IMR-90 (cell line): ENCODE measurements at regions not wholly inside any gene's neighbourhood (a gene's known extent, or its start where the extent isn't known, plus 50 kb on each side); places are given as distances from the start of the nearest gene placed in this dataset.

Source experiments
- ATAC-seq: fragments of 200-7000 bp; cut with Tn5 transposase; 2 replicates; pipeline ENCODE4 v1.9.1; 2020; ENCODE audit warnings: low read depth, mild to moderate bottlenecking, moderate library complexity
- BruUV-seq: library from RNA; stranded (reverse); fragments of 400-500 nt; replicated peaks from 2 replicates; lab custom pipeline; 2021; lab: Mats Ljungman, UMichigan
- CTCF ChIA-PET: fragments of 300-600 bp; formaldehyde crosslinking; extraction: SDS; loops from one replicate; lab custom pipeline; 2021; ENCODE audit warnings: antibody characterized with exemption; lab: Yijun Ruan, JAX
- POLR2A ChIA-PET: fragments of 300-600 bp; sonication (Branson Sonifier 250); formaldehyde crosslinking; loops from one replicate; lab custom pipeline; 2022; ENCODE audit warnings: antibody characterized with exemption; ENCODE audit not compliant: unreplicated experiment; lab: Charles Lee
- DNase-seq: peaks from one replicate; pipeline ENCODE4 v3.0.0; 2013
- H2AFZ ChIP-seq: replicated peaks from 2 replicates; pipeline ENCODE3; 2013; ENCODE audit warnings: low read length, mild to moderate bottlenecking; ENCODE audit not compliant: poor library complexity
- H2AK5ac ChIP-seq: 2 replicates; pipeline ENCODE4 v1.6.1; 2013; ENCODE audit warnings: low read depth, low read length, inconsistent platforms
- H2AK9ac ChIP-seq: replicated peaks from 2 replicates; pipeline ENCODE3; 2013; ENCODE audit warnings: mild to moderate bottlenecking, low read depth, low read length, moderate library complexity; ENCODE audit not compliant: poor library complexity
- H2BK120ac ChIP-seq: 2 replicates; pipeline ENCODE4 v1.6.1; 2013; ENCODE audit warnings: low read depth, low read length, inconsistent platforms
- H2BK15ac ChIP-seq: 3 replicates; pipeline ENCODE4 v1.6.1; 2013; ENCODE audit warnings: low read depth, low read length, inconsistent platforms
- H2BK20ac ChIP-seq: 2 replicates; pipeline ENCODE4 v1.6.1; 2013; ENCODE audit warnings: low read depth, mild to moderate bottlenecking, inconsistent platforms, low read length, moderate library complexity
- H2BK5ac ChIP-seq: 2 replicates; pipeline ENCODE4 v1.6.1; 2013; ENCODE audit warnings: mild to moderate bottlenecking, low read depth, low read length, inconsistent platforms; ENCODE audit not compliant: poor library complexity, severe bottlenecking
- H3K14ac ChIP-seq: replicated peaks from 2 replicates; pipeline ENCODE4 v1.6.1; 2013; ENCODE audit warnings: low read depth, low read length, inconsistent platforms
- H3K18ac ChIP-seq: 2 replicates; pipeline ENCODE4 v1.6.1; 2013; ENCODE audit warnings: low read depth, low read length, control low read depth
- H3K23ac ChIP-seq: 2 replicates; pipeline ENCODE4 v1.6.1; 2013; ENCODE audit warnings: low read depth, low read length, inconsistent platforms
- H3K27ac ChIP-seq: 2 replicates; pipeline ENCODE4 v1.5.1; 2013; ENCODE audit warnings: mild to moderate bottlenecking, control low read depth, low read length; ENCODE audit not compliant: insufficient read depth
- H3K27me3 ChIP-seq: 2 replicates; pipeline ENCODE4 v1.6.1; 2013; ENCODE audit warnings: low read length; ENCODE audit not compliant: control insufficient read depth, insufficient read depth
- H3K36me3 ChIP-seq: 2 replicates; pipeline ENCODE4 v1.6.1; 2013; ENCODE audit warnings: low read length, mixed read lengths; ENCODE audit not compliant: control insufficient read depth, insufficient read depth
- H3K4ac ChIP-seq: 2 replicates; pipeline ENCODE4 v1.6.1; 2013; ENCODE audit warnings: low read depth, low read length, inconsistent platforms
- H3K4me1 ChIP-seq: 2 replicates; pipeline ENCODE4 v1.6.1; 2013; ENCODE audit warnings: low read length, mixed read lengths; ENCODE audit not compliant: control insufficient read depth, insufficient read depth
- H3K4me2 ChIP-seq: 2 replicates; pipeline ENCODE4 v1.6.1; 2013; ENCODE audit warnings: low read depth, mild to moderate bottlenecking, control low read depth, low read length, moderate library complexity
- H3K4me3 ChIP-seq: 2 replicates; pipeline ENCODE4 v1.5.1; 2013; ENCODE audit warnings: low read depth, mild to moderate bottlenecking, control low read depth, low read length, moderate library complexity; ENCODE audit not compliant: insufficient read depth
- H3K56ac ChIP-seq: 2 replicates; pipeline ENCODE4 v1.6.1; 2013; ENCODE audit warnings: low read length, inconsistent platforms; ENCODE audit not compliant: insufficient read depth; ENCODE audit errors: extremely low read depth
- H3K79me1 ChIP-seq, 2 experiments: 2 replicates each; pipeline ENCODE4 v1.6.1; 2013; ENCODE audit warnings: low read length in 2 of 2, inconsistent platforms in 1 of 2, low read depth in 1 of 2
- H3K9ac ChIP-seq: 2 replicates; pipeline ENCODE4 v1.6.1; 2013; ENCODE audit warnings: low read depth, low read length, control low read depth
- H3K9me1 ChIP-seq: 2 replicates; pipeline ENCODE4 v1.6.1; 2013; ENCODE audit warnings: low read length, inconsistent platforms; ENCODE audit not compliant: insufficient read depth
- H3K9me3 ChIP-seq: 2 replicates; pipeline ENCODE4 v1.6.1; 2013; ENCODE audit warnings: low read length; ENCODE audit not compliant: control insufficient read depth, insufficient read depth
- H4K20me1 ChIP-seq: 2 replicates; pipeline ENCODE4 v1.6.1; 2013; ENCODE audit warnings: low read length, inconsistent platforms; ENCODE audit not compliant: insufficient read depth
- H4K5ac ChIP-seq: 2 replicates; pipeline ENCODE4 v1.6.1; 2013; ENCODE audit warnings: mild to moderate bottlenecking, low read depth, low read length, control low read depth
- H4K8ac ChIP-seq, 2 experiments: 2 replicates each; pipeline ENCODE4 v1.6.1; 2013; ENCODE audit warnings: low read depth in 2 of 2, low read length in 2 of 2, control low read depth in 1 of 2, inconsistent platforms in 1 of 2
- H4K91ac ChIP-seq: 2 replicates; pipeline ENCODE4 v1.6.1; 2013; ENCODE audit warnings: low read depth, low read length, inconsistent platforms; ENCODE audit not compliant: insufficient read depth
- MAFK ChIP-seq: IDR thresholded peaks from 2 replicates; pipeline ENCODE4 v1.6.1; 2012; ENCODE audit warnings: low read depth, low read length, improper control_type of control experiment
- MAZ ChIP-seq: IDR thresholded peaks from 2 replicates; pipeline ENCODE4 v1.6.1; 2012; ENCODE audit warnings: low read depth, mild to moderate bottlenecking, low read length, improper control_type of control experiment, moderate library complexity, borderline replicate concordance
- NFE2L2 ChIP-seq: fragments of 150-350 bp; IDR thresholded peaks from 2 replicates; pipeline ENCODE4 v1.6.1; 2016; ENCODE audit warnings: low read depth, mild to moderate bottlenecking, low read length
- POLR2A ChIP-seq: IDR thresholded peaks from 2 replicates; pipeline ENCODE4 v1.6.1; 2012; ENCODE audit warnings: mild to moderate bottlenecking, low read depth, low read length
- WGBS, 2 experiments: methylation state at CpG; one replicate each; pipeline versions ENCODE4 v1.1.5 to v1.1.7; 2013; ENCODE audit warnings: missing lambda C conversion rate in 2 of 2; ENCODE audit not compliant: insufficient read length in 1 of 2; ENCODE audit errors: extremely low coverage in 2 of 2; 5-methylcytosine and 5-hydroxymethylcytosine counted together
- dilution Hi-C: fragments of 300-500 bp; cut with HindIII; formaldehyde crosslinking; loops from one replicate; pipeline ENCODE4 v1.14.3; 2018; ENCODE audit warnings: low sequenced_read_pairs; ENCODE audit not compliant: unreplicated experiment
- in situ Hi-C: fragments of 300-500 bp; cut with MboI; formaldehyde crosslinking; loops from 3 replicates; pipeline ENCODE4 v1.14.3; 2019; ENCODE audit warnings: low sequenced_read_pairs, inconsistent platforms, mixed read lengths
- intact Hi-C: fragments of 100-400 bp; cut with micrococcal nuclease; formaldehyde crosslinking; loops from 2 replicates; pipeline ENCODE4 v1.10.0; 2022

- Histone ChIP-seq H2AK9ac (no peak overlapping the region), H4K20me1 (no peaks in the 10 kb centered on the region), H3K4me3 (no peak overlapping the region), H3K79me1 (no peaks in the 10 kb centered on the region), H3K23ac (no peak overlapping the region), H3K56ac (no peak overlapping the region), H4K91ac (no peak overlapping the region), H2AK5ac (no peak overlapping the region), H4K8ac (no peak overlapping the region), H3K14ac (no peak overlapping the region), H2BK15ac (no peak overlapping the region), H3K18ac (no peak overlapping the region), H2BK5ac (no peak overlapping the region), H3K4me2 (no peak overlapping the region), H3K4ac (no peak overlapping the region), H2BK120ac (no peak overlapping the region), H4K5ac (no peak overlapping the region), H3K36me3 (no peaks in the 10 kb centered on the region), H2AFZ (no peak overlapping the region), H2BK20ac (no peak overlapping the region), H3K9me3 (no peaks in the 10 kb centered on the region), H3K4me1 (no peaks in the 10 kb centered on the region), H3K27me3 (no peaks in the 10 kb centered on the region), H3K9me1 (no peaks in the 10 kb centered on the region), H3K9ac (no peak overlapping the region), H3K27ac (no peak overlapping the region)
- intact Hi-C loops = no loop called here
- TF ChIP-seq MAFK = peak; percentile 88
- peak; percentile 33; the same call in 1 of the 2 replicates for TF ChIP-seq NFE2L2
- TF ChIP-seq POLR2A = no peak
- TF ChIP-seq MAZ = no peak
- ChIA-PET POLR2A (no interaction called here), CTCF (no interaction called here)
- no peak for DNase-seq
- dilution Hi-C loops = no loop called here
- in situ Hi-C loops = no loop called here
- no CpG with 5 or more reads among the region's 2 CpGs for WGBS, 2 experiments
- no peak for ATAC-seq
- BruUV-seq = no TSS peak
Measured at GRCh38 chr1:195731385-195731784, 876.9 kb downstream of the KCNT2 start.
